H1 (cell line): ENCODE measurements at regions not wholly inside any gene's neighbourhood (a gene's known extent, or its start where the extent isn't known, plus 50 kb on each side); places are given as distances from the start of the nearest gene placed in this dataset.

Experiments used
- CTCF ChIA-PET: fragments of 300-600 bp; sonication (Branson Sonifier 250); formaldehyde crosslinking; loops from one replicate; lab custom pipeline; 2021; ENCODE audit not compliant: partially characterized antibody; lab: Charles Lee
- POLR2A ChIA-PET: fragments of 300-600 bp; sonication (Branson Sonifier 250); formaldehyde crosslinking; loops from one replicate; lab custom pipeline; 2021; ENCODE audit warnings: inconsistent platforms; ENCODE audit not compliant: partially characterized antibody; lab: Charles Lee
- DNase-seq, 2 experiments: peaks; one replicate each; pipeline versions ENCODE4 v3.0.0 to v3.0.0-alpha.2; 2010 to 2022; ENCODE audit warnings: low spot score in 2 of 2, low read depth in 1 of 2, mixed read lengths in 1 of 2
- FAIRE-seq: peaks from 2 replicates; lab custom pipeline; 2011; peaks lifted over from hg19 to GRCh38; lab: Jason Lieb, UNC
- H2AFZ ChIP-seq: 2 replicates; pipeline ENCODE4 v1.8.1; 2012; ENCODE audit warnings: low read length, inconsistent platforms
- H2AK5ac ChIP-seq: 2 replicates; pipeline ENCODE4 v1.6.1; 2013; ENCODE audit warnings: low read depth, low read length
- H2BK120ac ChIP-seq: replicated peaks from 2 replicates; pipeline ENCODE3; 2013; ENCODE audit warnings: low read depth, low read length, inconsistent platforms
- H2BK12ac ChIP-seq: 2 replicates; pipeline ENCODE4 v1.6.1; 2013; ENCODE audit warnings: low read depth, low read length
- H2BK15ac ChIP-seq: 2 replicates; pipeline ENCODE4 v1.6.1; 2013; ENCODE audit warnings: low read length
- H2BK20ac ChIP-seq: 2 replicates; pipeline ENCODE4 v1.6.1; 2013; ENCODE audit warnings: low read length
- H2BK5ac ChIP-seq: 2 replicates; pipeline ENCODE4 v1.6.1; 2013; ENCODE audit warnings: low read depth, low read length
- H3K14ac ChIP-seq: 2 replicates; pipeline ENCODE4 v1.6.1; 2013; ENCODE audit warnings: inconsistent platforms; ENCODE audit not compliant: insufficient read length
- H3K18ac ChIP-seq: 2 replicates; pipeline ENCODE4 v1.6.1; 2013; ENCODE audit warnings: low read length; ENCODE audit errors: extremely low read depth
- H3K23ac ChIP-seq: 2 replicates; pipeline ENCODE4 v1.6.1; 2013; ENCODE audit warnings: inconsistent platforms; ENCODE audit not compliant: insufficient read length
- H3K23me2 ChIP-seq: 2 replicates; pipeline ENCODE4 v1.6.1; 2013; ENCODE audit warnings: low read depth, low read length
- H3K27ac ChIP-seq: 2 replicates; pipeline ENCODE4 v1.6.1; 2011; ENCODE audit warnings: low read depth, low read length, inconsistent platforms
- H3K27me3 ChIP-seq, 4 experiments: replicated peaks in 1 of 4; 1 replicate in 1 of 4; 2 replicates in 3 of 4; pipeline versions ENCODE4 v1.6.1 to v1.8.1; 2011 to 2013; ENCODE audit warnings: low read length in 3 of 4, mild to moderate bottlenecking in 3 of 4, inconsistent platforms in 2 of 4, mixed read lengths in 2 of 4, moderate library complexity in 1 of 4; ENCODE audit not compliant: control insufficient read depth in 3 of 4, insufficient read depth in 3 of 4; ENCODE audit errors: extremely low read depth in 1 of 4
- H3K36me3 ChIP-seq, 4 experiments: 2 replicates each; pipeline versions ENCODE4 v1.6.1 to v1.8.1; 2011 to 2013; ENCODE audit warnings: mild to moderate bottlenecking in 4 of 4, low read length in 3 of 4, moderate library complexity in 2 of 4, control low read depth in 1 of 4, inconsistent platforms in 1 of 4; ENCODE audit not compliant: insufficient read depth in 4 of 4, control insufficient read depth in 2 of 4
- H3K4ac ChIP-seq: replicated peaks from 2 replicates; pipeline ENCODE3; 2013; ENCODE audit warnings: low read length, low read depth, mixed read lengths, inconsistent platforms; ENCODE audit not compliant: insufficient read length
- H3K4me1 ChIP-seq, 4 experiments: replicated peaks in 1 of 4; 1 replicate in 1 of 4; 2 replicates in 3 of 4; pipeline versions ENCODE4 v1.6.1 to v1.8.1; 2011 to 2013; ENCODE audit warnings: low read length in 3 of 4, inconsistent platforms in 2 of 4, mixed read lengths in 1 of 4; ENCODE audit not compliant: insufficient read depth in 4 of 4, control insufficient read depth in 3 of 4
- H3K4me2 ChIP-seq, 2 experiments: 2 replicates each; pipeline versions ENCODE4 v1.6.1 to v1.8.1; 2011 to 2013; ENCODE audit warnings: low read depth in 2 of 2, low read length in 2 of 2, control low read depth in 1 of 2, inconsistent platforms in 1 of 2, mild to moderate bottlenecking in 1 of 2; ENCODE audit not compliant: insufficient read depth in 1 of 2
- H3K4me3 ChIP-seq, 4 experiments: fragments of 200-600, 300-600 bp in 1 of 4; sonication (generic), shearing (Covaris generic), sonication (Bioruptor Twin) in 1 of 4; 2 replicates each; pipeline versions ENCODE4 v1.5.1 to v1.8.1; 2011 to 2016; ENCODE audit warnings: low read length in 4 of 4, low read depth in 3 of 4, control low read depth in 2 of 4, inconsistent platforms in 2 of 4, mild to moderate bottlenecking in 2 of 4, mixed read lengths in 1 of 4, moderate library complexity in 1 of 4; ENCODE audit not compliant: insufficient read depth in 2 of 4; ENCODE audit errors: extremely low read depth in 1 of 4
- H3K56ac ChIP-seq: replicated peaks from 2 replicates; pipeline ENCODE3; 2013; ENCODE audit warnings: low read depth, mild to moderate bottlenecking, mixed read lengths, low read length, inconsistent platforms; ENCODE audit not compliant: insufficient read length
- H3K79me1 ChIP-seq: 2 replicates; pipeline ENCODE4 v1.6.1; 2013; ENCODE audit warnings: low read depth, low read length, control low read depth
- H3K79me2 ChIP-seq, 2 experiments: 2 replicates each; pipeline versions ENCODE4 v1.6.1 to v1.8.1; 2012 to 2013; ENCODE audit warnings: low read length in 2 of 2, mild to moderate bottlenecking in 2 of 2, inconsistent platforms in 1 of 2; ENCODE audit not compliant: insufficient read depth in 2 of 2, control insufficient read depth in 1 of 2
- H3K9ac ChIP-seq, 4 experiments: replicated peaks in 1 of 4; 1 replicate in 1 of 4; 2 replicates in 3 of 4; pipeline versions ENCODE4 v1.6.1 to v1.8.1; 2011 to 2013; ENCODE audit warnings: low read depth in 3 of 4, low read length in 3 of 4, control low read depth in 2 of 4, mild to moderate bottlenecking in 2 of 4, moderate library complexity in 2 of 4, inconsistent platforms in 1 of 4; ENCODE audit errors: extremely low read depth in 1 of 4
- H3K9me3 ChIP-seq, 2 experiments: 2 replicates each; pipeline versions ENCODE4 v1.6.1 to v1.8.1; 2012 to 2013; ENCODE audit warnings: mild to moderate bottlenecking in 2 of 2, moderate library complexity in 2 of 2, control low read depth in 1 of 2, inconsistent platforms in 1 of 2, low read depth in 1 of 2, low read length in 1 of 2, mixed read lengths in 1 of 2; ENCODE audit not compliant: insufficient read depth in 2 of 2
- H4K20me1 ChIP-seq, 2 experiments: replicated peaks in 1 of 2; 2 replicates each; pipeline versions ENCODE3 to v1.8.1; 2011 to 2013; ENCODE audit warnings: inconsistent platforms in 2 of 2, low read length in 2 of 2, mild to moderate bottlenecking in 1 of 2; ENCODE audit not compliant: insufficient read depth in 2 of 2, control insufficient read depth in 1 of 2
- H4K5ac ChIP-seq: 2 replicates; pipeline ENCODE4 v1.6.1; 2013; ENCODE audit warnings: low read length, low read depth, mixed read lengths, inconsistent platforms; ENCODE audit not compliant: insufficient read length
- H4K8ac ChIP-seq: 2 replicates; pipeline ENCODE4 v1.8.0; 2013; ENCODE audit warnings: mild to moderate bottlenecking, moderate library complexity, low read length, inconsistent platforms; ENCODE audit not compliant: insufficient read depth; ENCODE audit errors: extremely low read depth
- H4K91ac ChIP-seq: replicated peaks from 2 replicates; pipeline ENCODE3; 2013; ENCODE audit warnings: low read length, mixed read lengths, inconsistent platforms; ENCODE audit not compliant: insufficient read length
- RBBP5 ChIP-seq: IDR thresholded peaks from 2 replicates; pipeline ENCODE4 v1.7.1; 2012; ENCODE audit warnings: low read depth, mild to moderate bottlenecking, inconsistent platforms, low read length, moderate library complexity, borderline replicate concordance
- RFX5 ChIP-seq: IDR thresholded peaks from 2 replicates; pipeline ENCODE4 v1.6.1; 2011; ENCODE audit warnings: low read depth, low read length, improper control_type of control experiment, borderline replicate concordance
- RNF2 ChIP-seq: fragments of 200-900, 300-1000 bp; sonication (generic); IDR thresholded peaks from 2 replicates; pipeline ENCODE4 v1.7.1; 2016; ENCODE audit warnings: borderline replicate concordance, low read depth, mild to moderate bottlenecking, antibody characterized with exemption, low read length; ENCODE audit not compliant: poor library complexity, severe bottlenecking; ENCODE audit errors: missing control alignments
- SIN3A ChIP-seq, 2 experiments: IDR thresholded peaks in 1 of 2; conservative IDR thresholded peaks in 1 of 2; 2 replicates each; pipeline ENCODE4 v1.6.1; 2011 to 2012; ENCODE audit warnings: low read length in 2 of 2, improper control_type of control experiment in 1 of 2, low read depth in 1 of 2, mild to moderate bottlenecking in 1 of 2
- WGBS, 2 experiments: shearing (Covaris generic) in 1 of 2; methylation state at CpG; one replicate each; pipeline versions ENCODE4 v1.1.6 to v1.1.7; 2013 to 2015; ENCODE audit warnings: low lambda C conversion rate in 2 of 2, mixed read lengths in 2 of 2, inconsistent platforms in 1 of 2, low coverage in 1 of 2, missing lambda C conversion rate in 1 of 2; ENCODE audit not compliant: insufficient replicate concordance in 2 of 2, insufficient coverage in 1 of 2, insufficient read length in 1 of 2; ENCODE audit errors: extremely low coverage in 1 of 2, missing lambda C conversion rate in 1 of 2; 5-methylcytosine and 5-hydroxymethylcytosine counted together

- Histone ChIP-seq H3K27me3 (no peaks in the 10 kb centered on the region), H2AFZ (peak overlapping the region; percentile 74; the same call in 1 of the 2 replicates), H3K4me1 (no peaks in the 10 kb centered on the region), H2BK15ac (no peak overlapping the region), H2BK12ac (no peak overlapping the region), H4K20me1 (no peaks in the 10 kb centered on the region), H4K91ac (no peak overlapping the region), H3K4me2 (no peak overlapping the region), H3K79me1 (no peaks in the 10 kb centered on the region), H3K9ac (no peak overlapping the region), H3K27ac (no peak overlapping the region), H3K23ac (no peak overlapping the region), H3K18ac (no peak overlapping the region), H3K4me3 (no peak overlapping the region), H3K79me2 (no peaks in the 10 kb centered on the region), H3K14ac (no peak overlapping the region), H2BK20ac (no peak overlapping the region), H3K36me3 (no peaks in the 10 kb centered on the region), H4K8ac (no peak overlapping the region), H2BK120ac (no peak overlapping the region), H2BK5ac (no peak overlapping the region), H3K23me2 (no peaks in the 10 kb centered on the region), H3K56ac (no peak overlapping the region), H4K5ac (no peak overlapping the region), H2AK5ac (no peak overlapping the region), H3K9me3 (no peaks in the 10 kb centered on the region), H3K4ac (no peak overlapping the region)
- FAIRE-seq (no peak), DNase-seq (no peak)
- WGBS, 2 experiments, result 90% methylated on average over 3 of the region's 3 CpGs; no CpG with 5 or more reads in 1 of the 2 experiments
- CTCF ChIA-PET, result interaction anchor here (1.1 to 1.3 kb wide), 3 partner anchors 21 to 181 kb away, joined by 3 read pairs; no protein-coding TSS in a partner anchor
- no peak for TF ChIP-seq SIN3A (conservative IDR thresholded peaks at IDR 0.05 in 1 of 2, IDR thresholded peaks at IDR 0.05 in 1 of 2; ENCODE audit: low read depth in 1 of 2, low read length in 2 of 2)
- no peak for TF ChIP-seq RBBP5
- no peak for TF ChIP-seq RFX5
- TF ChIP-seq RNF2, result no peak
- POLR2A ChIA-PET, result no interaction called here
Measured at GRCh38 chr3:153789380-153789779, 331.8 kb upstream of the ARHGEF26 start.
